IPS-18c (cell line): ENCODE measurements at regions not wholly inside any gene's neighbourhood (a gene's known extent, or its start where the extent isn't known, plus 50 kb on each side); places are given as distances from the start of the nearest gene placed in this dataset.

Experiments
- H3K4me3 ChIP-seq: 2 replicates; pipeline ENCODE4 v1.7.0; 2013; ENCODE audit warnings: low read depth, mild to moderate bottlenecking, low read length, moderate library complexity; ENCODE audit not compliant: insufficient read depth
- H3K9me3 ChIP-seq: one replicate; pipeline ENCODE4 v1.6.1; 2013; ENCODE audit warnings: mild to moderate bottlenecking, low read length, moderate library complexity; ENCODE audit not compliant: control insufficient read depth, insufficient read depth

DNA sequence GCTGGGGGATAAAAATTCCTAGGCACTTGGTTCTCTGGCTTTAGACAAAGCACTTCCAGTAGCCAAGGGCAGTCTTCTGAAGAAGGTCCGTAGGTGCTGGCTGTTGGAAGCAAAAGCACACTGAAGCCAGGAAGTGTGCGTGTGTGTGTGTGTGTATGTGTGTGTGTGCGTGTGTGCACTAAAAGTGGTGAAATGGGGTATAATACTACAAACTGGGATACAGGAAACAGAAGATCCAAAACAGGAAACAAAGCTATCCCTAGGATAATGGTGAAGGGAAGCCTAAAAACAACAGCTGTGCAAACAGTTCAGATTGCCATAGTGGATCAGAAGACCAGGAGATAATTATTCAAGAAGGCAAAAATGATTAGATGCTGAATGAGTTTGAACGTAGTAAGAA is 103.4 kb downstream of the IL20RB start:
- no peak overlapping the region for H3K4me3 ChIP-seq

DNA sequence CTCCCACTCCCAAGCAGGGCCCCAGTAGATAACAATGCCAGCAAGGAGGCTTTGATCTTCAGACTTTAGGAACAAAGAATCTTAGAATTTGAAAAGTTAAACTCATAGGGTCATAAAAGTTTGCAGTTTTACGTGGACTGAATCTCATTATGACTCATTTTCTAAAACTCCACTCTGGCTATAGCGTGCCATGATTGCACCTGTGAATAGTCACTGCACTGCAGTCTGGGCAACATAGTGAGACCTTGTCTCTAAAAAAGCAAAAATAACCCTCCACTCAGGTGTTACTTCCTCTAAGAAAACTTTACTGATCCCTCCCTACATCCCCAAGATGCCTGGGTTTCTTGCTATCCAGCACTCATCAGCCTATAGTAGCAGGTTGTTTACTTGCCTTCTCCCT is 104.5 kb downstream of the IL20RB start:
- Histone ChIP-seq H3K4me3 (no peak overlapping the region), H3K9me3 (no peaks in the 10 kb centered on the region)

More for the DNA sequence above, 103.4 kb downstream of the IL20RB start:
- no peaks in the 10 kb centered on the region for H3K9me3 ChIP-seq

DNA sequence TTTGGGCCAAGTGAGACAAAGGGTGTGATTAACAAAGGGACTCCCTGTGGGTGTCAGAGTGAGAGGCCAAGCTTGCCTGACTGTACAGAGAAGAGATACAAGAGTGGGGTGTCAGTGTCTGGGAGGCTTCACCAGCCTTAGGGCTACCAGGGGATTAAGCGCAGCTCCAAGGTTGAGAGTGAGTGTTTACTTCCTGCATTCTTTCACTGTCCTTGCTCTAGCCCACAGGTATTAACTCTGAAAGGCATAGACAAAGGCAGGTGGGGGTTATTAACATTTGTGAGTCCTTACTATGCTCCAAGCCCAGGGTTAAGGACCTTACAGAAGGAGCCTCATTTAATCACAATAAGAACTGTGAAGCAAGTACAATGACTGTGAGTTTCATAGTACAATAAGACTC is 107.6 kb downstream of the IL20RB start:
- Histone ChIP-seq H3K4me3 (no peak overlapping the region), H3K9me3 (no peaks in the 10 kb centered on the region)

DNA sequence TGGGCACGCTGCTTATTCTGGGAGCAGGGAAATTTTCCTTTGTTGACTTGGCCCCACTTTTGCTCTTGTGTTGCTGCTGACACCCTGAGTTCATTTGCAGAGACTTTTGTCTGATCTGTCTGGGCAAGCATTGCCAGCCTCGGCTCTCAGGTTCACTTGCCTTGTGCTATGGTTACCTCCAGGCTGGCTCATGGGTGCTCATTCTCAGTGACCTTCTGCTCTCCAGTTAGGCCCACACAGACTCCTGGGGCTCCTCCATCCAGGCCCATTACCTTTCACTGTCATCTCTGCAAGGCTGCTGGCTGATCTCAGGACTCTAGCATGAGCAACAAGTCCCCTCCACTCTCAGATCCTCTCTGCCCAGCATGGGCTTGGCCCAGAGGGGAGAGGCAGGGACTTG is 108.3 kb downstream of the IL20RB start:
- Histone ChIP-seq H3K9me3 (no peaks in the 10 kb centered on the region), H3K4me3 (no peak overlapping the region)

DNA sequence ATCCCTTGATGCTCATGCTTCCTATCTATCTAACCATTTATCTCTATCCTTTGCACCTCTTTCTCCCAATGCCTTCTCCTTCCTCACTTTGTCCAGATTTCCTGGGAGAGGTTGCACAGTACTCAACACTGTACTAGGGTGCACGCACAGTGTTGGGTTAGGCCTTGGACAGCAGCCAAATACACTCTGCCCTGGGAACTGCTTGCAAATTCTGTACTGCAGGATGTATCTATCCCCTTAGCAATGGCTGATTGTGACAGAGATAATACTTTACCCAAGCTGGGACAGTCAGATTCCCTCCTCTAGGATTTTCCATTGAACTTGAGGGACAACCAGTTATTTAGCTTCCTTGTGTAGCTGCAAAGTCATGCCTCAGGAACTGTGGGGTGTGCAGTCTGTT is 113.3 kb downstream of the IL20RB start:
- Histone ChIP-seq H3K9me3 (no peaks in the 10 kb centered on the region), H3K4me3 (no peak overlapping the region)

DNA sequence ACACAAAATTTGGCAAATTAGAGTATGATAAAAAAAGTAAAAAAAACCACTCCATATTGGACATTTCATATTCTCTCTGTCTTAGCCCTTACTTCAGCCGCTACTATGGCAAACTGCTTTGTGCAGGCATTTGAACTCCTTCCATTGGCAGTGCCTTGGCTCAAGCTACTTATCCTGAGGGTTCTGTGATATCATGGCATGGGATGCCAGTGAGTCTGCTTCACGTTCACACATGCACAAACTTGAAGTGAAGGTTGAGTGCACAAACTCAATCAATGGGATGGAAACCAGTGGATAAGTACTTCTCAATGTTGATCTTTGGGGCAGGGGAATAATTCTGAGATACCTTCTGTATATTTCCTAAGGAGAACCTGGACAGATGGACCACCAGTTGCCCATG is 117.2 kb downstream of the IL20RB start:
- H3K9me3 ChIP-seq: no peaks in the 10 kb centered on the region
- H3K4me3 ChIP-seq: no peak overlapping the region

DNA sequence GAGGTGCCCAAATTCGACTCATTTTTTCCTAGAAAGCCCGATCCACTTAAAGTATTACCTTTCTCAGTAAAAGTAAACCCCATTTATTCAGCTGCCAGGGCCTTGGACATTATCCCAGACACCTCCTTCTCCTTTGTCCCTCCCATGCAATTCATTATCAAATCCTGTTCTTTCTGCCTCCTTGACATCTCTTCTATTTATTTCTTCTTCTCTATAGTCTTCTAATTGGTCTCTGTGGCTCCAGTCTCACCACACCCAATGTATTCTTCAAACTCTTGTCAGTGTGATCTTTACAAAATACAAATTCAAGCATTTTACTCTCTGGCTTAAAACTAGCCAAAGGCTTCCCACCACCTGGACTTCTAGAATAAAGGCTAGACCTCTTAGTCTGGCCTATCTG is 120.3 kb downstream of the IL20RB start:
- Histone ChIP-seq H3K9me3 (no peaks in the 10 kb centered on the region), H3K4me3 (no peak overlapping the region)

DNA sequence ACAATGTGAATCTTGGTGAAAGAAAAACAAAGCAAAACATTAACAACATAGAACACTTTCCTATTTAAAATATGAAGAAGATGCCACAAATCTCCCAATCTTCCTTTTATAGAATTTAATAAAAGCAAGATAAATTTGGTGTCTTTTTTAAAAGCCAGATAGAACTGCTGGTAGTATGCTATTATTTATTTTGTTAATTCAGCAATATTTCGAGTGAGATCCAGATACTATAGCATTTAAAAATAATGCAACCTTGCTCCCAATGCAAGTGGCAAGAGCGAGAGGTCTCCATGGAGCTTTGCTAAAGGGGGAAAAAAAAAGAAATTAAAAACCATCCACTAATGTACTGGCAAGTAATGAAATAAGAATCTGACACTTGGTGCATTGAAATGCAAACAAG is 121.8 kb downstream of the IL20RB start:
- H3K4me3 ChIP-seq: no peak overlapping the region

DNA sequence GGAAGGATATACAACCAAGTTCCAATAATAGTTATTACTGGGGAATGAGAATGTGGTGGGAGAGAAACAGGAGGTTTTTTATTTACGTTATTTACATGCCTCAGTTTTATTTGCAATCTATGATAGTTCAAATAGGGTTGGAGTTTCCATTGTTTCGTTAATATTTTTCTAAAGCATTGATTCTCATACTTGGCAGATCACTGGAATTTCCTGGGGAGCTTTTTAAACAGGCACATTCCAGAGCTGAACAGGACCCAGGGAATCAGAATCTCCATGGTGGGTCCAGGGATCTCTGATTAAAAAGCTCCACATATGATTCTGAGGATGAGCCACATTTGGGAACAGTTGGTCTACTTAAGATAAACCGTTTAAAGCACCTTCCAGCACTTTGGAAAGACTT is 123.9 kb downstream of the IL20RB start:
- Histone ChIP-seq H3K4me3 (no peak overlapping the region), H3K9me3 (no peaks in the 10 kb centered on the region)

More for the DNA sequence above, 121.8 kb downstream of the IL20RB start:
- H3K9me3 ChIP-seq: no peaks in the 10 kb centered on the region

DNA sequence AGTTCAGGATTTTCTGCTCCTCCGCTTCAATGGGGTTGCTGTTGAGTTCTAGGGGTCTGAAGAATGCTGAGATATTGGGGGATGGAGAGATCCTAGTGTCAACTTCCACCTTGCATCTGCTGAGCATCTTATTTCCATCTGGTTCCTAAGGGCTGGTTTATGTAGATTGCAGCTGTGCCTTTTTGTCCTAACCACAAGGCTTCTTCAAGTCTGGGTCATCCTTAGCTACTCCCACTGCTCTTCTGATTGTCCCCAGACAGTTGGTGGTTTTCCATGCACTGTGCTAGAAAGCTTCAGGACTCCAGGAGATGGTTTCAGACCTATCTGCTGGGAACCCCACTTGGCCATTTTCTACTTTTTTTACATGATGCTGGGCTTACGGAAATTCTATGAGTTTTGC is 125.0 kb downstream of the IL20RB start:
- Histone ChIP-seq H3K4me3 (no peak overlapping the region), H3K9me3 (no peaks in the 10 kb centered on the region)

DNA sequence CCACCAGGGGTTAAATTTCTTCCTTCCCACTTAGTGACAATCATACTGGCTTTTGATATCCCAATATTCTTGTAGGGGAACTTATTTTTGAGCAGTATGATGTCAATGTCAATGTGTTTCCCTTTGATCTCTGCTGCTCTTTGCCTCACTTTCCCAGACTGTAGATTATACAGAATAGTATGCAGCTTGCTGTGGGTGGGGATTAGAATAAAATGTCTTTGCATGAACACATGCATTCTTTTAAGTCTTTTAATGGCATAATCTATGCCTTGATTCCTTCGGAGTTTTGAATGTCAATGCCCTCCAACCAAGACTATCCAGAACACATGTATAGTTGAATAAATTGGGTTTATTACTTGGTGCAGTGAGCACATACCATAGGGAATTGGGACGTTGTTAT is 125.5 kb downstream of the IL20RB start:
- Histone ChIP-seq H3K4me3 (no peak overlapping the region), H3K9me3 (no peaks in the 10 kb centered on the region)

DNA sequence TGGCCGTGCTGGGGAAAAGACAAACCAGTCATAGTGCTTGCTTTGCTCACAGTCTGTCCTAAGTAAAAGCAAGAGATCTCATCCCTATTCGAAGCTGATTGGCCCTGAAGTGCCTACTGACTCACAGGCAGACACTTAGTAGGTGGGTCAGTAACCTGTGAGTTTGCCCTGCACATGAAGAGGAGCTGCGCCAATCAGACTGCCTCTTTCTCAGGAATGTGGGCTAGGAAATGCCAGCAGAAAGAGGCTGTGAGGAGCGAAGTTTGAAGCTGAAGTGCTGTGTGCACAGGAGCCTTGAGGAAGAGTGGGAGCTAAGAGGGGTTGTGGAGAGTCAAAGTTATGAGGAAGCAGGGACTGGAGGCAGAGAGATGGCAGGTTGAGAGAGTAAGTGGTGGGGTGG is 126.8 kb downstream of the IL20RB start:
- Histone ChIP-seq H3K4me3 (no peak overlapping the region), H3K9me3 (no peaks in the 10 kb centered on the region)

DNA sequence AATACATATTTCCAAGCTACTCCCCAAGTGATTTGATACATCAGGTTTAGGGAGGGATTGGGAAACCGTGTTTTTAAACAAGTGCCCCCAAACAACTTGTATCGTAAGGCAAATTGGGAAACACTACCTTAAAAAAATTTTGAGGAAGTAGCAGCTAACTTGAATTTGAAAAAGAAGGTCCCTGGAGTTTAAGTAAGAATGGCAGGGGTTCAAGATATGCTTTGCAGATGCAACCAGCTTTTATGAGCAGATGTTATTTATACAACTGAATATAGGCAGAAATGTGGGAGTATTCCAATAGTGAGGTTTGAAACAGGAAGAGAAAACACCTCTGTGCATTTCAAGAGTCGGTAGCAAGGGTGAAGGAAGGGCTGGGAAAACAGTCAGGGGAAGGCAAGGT is 139.6 kb downstream of the IL20RB start:
- H3K9me3 ChIP-seq: no peaks in the 10 kb centered on the region
- H3K4me3 ChIP-seq: no peak overlapping the region

DNA sequence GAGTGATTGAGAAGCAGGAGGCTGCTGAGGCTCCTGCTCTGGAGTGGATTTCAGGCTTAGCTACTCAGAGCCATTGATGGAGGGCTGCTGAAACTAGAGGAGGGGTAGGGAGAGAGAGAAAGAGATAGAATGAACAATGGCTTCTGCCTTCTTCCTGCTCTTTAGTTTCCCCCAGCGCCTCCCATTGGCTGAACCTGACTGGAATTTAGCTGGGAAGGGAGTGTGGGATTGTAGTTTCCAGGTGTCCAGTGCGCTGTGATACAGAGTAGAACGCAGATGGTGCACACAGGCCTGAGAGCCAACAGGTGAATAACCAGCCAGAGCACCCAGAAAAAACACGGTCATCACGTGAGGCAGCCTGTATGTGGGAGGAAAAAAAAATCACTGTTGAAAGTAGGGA is 140.1 kb downstream of the IL20RB start:
- Histone ChIP-seq H3K9me3 (no peaks in the 10 kb centered on the region), H3K4me3 (no peak overlapping the region)

DNA sequence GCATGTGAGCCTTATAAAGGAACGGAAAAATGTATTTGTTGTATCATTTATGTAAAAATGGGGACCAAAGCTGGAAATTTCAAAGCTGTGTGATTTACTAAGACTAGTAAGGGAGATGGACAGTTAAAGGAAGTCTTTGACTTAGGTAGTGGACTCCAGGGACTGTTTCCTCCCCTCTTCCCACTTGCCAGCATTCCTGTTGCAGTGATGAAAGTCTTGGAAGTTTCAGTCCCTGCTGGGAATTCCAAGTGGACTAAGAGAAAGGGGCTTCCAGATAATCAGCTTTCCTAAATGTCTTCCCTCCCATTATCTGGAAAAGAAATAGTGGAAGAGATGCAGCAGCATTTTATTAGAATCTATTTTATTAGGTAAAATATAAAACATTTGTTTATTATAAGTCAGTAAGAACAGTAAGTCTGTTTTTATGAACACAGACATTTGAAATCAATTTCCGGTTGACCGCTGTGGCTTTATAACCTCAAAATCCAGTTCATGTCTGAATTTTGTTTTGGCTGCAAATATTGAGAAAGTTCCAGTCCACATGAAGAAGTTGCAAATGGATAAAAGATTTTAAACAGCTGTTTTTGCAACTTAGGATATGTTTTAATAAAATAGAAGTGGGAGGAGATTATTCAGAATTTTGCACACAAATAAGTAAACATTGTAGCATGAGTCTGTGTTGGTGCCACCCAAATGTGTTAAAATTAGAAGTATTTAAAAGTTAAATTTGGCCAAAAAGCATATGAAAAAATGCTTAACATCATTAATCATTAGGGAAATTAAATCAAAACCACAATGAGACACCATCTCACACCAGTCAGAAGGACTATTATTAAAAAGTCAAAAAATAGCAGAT is 141.8 kb downstream of the IL20RB start:
- H3K9me3 ChIP-seq: no peaks in the 10 kb centered on the region
- no peak overlapping the region for H3K4me3 ChIP-seq

DNA sequence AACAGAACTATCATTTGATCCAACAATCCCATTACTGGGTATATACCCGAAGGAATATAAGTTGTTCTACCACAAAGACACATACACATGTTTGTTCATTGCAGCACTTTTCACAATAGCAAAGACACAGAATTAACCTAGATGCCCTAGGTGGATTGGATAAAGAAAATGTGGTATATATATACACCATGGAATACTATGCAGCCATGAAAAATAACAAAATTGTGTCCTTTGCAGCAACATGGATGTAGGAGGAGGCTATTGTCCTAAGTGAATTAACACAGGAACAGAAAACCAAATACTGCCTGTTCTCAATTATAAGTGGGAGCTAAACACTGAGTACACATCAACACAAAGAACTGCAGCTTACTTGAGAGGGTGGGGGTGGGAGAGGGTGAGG is 142.5 kb downstream of the IL20RB start:
- Histone ChIP-seq H3K4me3 (no peak overlapping the region), H3K9me3 (no peaks in the 10 kb centered on the region)

DNA sequence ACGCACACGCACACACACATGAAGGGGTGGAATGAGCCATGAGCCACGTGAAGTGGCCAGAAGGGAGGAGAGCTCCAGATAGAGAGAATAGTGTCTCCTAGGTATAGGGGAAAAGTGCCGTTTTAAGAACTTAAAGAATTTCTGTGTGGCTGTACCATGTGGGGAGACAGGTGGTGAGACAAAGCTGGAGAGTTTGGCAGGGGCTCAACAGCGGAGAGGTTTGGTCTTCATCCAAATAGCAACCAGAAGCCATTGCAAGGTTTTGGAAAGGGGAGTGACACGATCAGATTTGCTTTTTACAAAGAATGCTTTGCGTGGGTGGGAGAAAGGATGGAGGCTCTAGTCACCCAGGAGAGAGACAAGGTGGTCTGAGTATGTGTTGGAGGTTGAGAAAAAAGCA is 146.0 kb downstream of the IL20RB start:
- H3K4me3 ChIP-seq: no peak overlapping the region

DNA sequence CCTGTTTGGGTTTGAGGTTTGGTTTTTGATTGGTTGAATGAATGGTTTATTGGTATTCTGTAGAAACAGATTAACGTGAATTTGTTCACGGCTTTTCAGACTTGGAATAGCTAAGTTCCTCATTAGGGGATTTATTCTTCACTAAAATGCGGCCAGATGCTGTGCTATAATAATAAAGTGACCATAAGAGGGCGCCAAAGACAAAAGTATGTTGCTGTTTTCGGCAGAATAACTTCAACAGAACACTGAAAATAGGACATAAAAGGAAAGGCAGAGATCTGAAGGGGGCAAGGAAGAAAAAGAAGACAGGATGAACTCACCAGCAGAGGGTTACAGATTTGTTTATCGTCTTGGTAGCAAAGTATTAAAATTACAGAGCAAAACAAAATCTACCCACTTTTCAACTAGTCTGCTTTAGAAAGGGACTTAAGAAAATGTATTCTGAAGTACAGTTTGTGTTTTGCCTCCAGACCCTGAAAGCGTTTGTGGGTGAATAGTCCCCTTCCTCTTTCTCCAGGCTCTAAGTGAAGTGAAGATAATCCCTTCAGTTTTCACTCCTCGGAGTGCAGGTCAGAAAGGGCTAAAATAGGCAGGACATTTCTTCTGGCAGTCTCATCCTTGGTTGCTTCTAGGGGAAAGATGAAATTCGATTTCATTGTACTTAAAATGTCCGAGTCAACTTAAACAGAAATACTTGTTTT is 147.6 kb downstream of the IL20RB start:
- H3K4me3 ChIP-seq: no peak overlapping the region

More for the DNA sequence above, 146.0 kb downstream of the IL20RB start:
- no peaks in the 10 kb centered on the region for H3K9me3 ChIP-seq

More for the DNA sequence above, 147.6 kb downstream of the IL20RB start:
- H3K9me3 ChIP-seq: no peaks in the 10 kb centered on the region
